Neural progenitor cell (in vitro differentiated cells): ENCODE measurements at regions not wholly inside any gene's neighbourhood (a gene's known extent, or its start where the extent isn't known, plus 50 kb on each side); places are given as distances from the start of the nearest gene placed in this dataset.

Source experiments
- CTCF ChIP-seq: fragments of 200-600 bp; sonication (generic); IDR thresholded peaks from 2 replicates; pipeline ENCODE4 v1.5.1; 2017; ENCODE audit warnings: antibody characterized with exemption, mild to moderate bottlenecking
- EZH2 ChIP-seq: fragments of 200-600 bp; sonication (generic); IDR thresholded peaks from 2 replicates; pipeline ENCODE4 v1.6.1; 2017; ENCODE audit warnings: antibody characterized with exemption, mild to moderate bottlenecking, moderate library complexity
- EZH2phosphoT487 ChIP-seq: fragments of 200-600 bp; sonication (generic); IDR thresholded peaks from 2 replicates; pipeline ENCODE4 v1.6.1; 2017; ENCODE audit warnings: antibody characterized with exemption

GRCh38 chr6:40340957-40341356, 246.2 kb downstream of the LRFN2 start:
- TF ChIP-seq CTCF: no peak
- no peak for TF ChIP-seq EZH2phosphoT487
- no peak for TF ChIP-seq EZH2
